SH-SY5Y (cell line): ENCODE measurements at regions not wholly inside any gene's neighbourhood (a gene's known extent, or its start where the extent isn't known, plus 50 kb on each side); places are given as distances from the start of the nearest gene placed in this dataset.
A peak's percentile ranks its signal among the peaks of the same experiment; 100 is the strongest.

Experiments
- GATA2 ChIP-seq: IDR thresholded peaks from 2 replicates; pipeline ENCODE4 v1.6.1; 2011; ENCODE audit warnings: mild to moderate bottlenecking, low read depth, low read length
- GATA3 ChIP-seq: IDR thresholded peaks from 2 replicates; pipeline ENCODE4 v1.6.1; 2011; ENCODE audit warnings: low read depth, mild to moderate bottlenecking, low read length, moderate library complexity

GRCh38 chr6:140061110-140062042 lies 686.9 kb upstream of the CITED2 start:
- TF ChIP-seq GATA3 (no peak), GATA2 (no peak)

- TF ChIP-seq GATA3 (no peak), GATA2 (no peak)
Measured at GRCh38 chr6:140059947-140060346, 685.5 kb upstream of the CITED2 start.

- TF ChIP-seq GATA3 (no peak), GATA2 (no peak)
Measured at GRCh38 chr6:140058863-140059262, 684.4 kb upstream of the CITED2 start.

DNA sequence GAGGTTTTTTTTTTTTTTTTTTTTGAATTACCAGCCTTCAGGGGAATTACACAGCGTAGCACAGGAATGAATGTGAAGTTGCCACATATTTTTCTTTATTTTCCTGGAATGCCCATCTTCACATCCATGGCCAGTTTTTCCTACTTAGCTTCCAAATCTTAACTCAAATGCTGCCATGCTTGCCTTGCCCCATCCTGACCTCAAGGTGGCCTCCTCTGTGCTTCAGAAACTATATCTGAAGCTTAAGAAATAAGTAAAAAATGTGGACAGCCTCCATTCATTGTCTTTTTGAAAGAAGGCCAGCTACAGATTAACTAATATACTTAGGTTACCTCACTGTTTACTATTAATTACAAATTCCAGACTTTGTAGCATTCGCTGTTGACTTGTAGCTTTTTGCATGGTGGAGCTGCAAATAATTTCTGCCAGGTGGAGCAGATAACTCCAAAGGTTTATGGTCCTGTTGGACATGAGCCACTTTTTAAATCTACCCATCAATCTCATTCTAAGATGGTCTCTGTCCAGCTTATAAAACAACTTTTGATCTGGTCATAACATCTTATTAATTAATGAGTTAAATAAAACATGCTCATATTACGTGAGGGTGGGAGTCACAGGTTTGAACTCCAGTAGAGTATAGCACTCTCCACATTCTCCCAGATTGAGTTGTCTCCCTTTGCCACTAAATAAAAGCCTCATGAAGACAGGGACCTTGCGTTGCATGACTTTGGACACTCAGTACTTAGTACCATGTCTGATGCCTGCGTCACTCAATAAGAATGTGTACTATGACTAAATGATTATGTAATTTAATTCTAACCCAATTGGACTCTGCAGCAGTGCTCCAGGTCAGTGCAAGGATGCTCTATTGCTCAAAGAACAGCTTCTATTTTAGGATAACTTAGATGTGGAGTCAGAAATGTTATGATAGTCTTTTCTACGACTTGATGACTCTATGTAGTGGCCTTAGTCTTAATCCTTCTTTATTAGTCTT lies 678.6 kb upstream of the CITED2 start:
- TF ChIP-seq GATA2 (no peak), GATA3 (no peak)

DNA sequence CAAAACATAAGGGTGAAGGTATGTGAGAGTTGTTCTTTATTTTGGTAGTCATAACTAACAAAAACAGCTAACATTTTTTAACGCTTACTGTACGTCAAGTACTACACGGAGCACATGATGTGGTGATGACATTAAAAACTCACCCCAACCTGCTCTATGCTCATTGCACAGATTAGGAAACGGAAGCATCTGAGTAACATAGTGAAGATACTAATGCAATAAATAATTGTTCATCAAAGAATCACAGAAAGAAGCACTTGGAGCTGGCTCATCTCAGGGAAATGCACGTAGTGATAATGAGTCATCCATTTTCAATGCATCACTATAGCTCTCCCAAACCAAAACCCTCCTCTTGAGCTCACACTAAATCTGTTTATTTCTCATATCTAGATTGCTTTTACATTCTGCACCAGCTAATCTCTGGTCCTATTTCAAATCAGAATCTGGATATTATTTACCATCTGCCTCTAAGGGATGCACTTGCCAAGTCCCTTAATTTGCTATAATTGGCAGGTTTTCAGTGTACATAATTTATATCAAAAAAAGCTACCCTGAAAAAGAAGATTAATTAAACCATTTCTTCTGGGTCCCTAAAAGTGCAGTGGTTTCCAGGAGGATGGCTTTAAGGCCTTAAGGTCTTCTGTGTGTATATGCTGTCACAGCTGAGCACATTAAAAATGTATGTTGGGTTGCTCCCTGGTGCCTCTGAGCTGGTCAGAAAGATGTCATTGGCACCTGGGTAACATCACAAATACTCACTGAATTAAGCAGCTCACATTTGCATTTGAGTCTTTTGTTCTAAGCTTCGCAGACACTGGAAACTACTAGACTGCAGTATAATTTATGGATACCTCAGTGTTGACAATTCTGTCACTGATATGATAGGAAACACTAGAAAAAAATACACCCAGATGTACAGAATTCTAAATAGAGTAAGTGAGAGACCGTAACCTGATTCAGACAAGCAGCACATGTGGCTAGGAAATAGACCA lies 677.4 kb upstream of the CITED2 start:
- TF ChIP-seq GATA2 (peak; percentile 46; the same call in 1 of the 2 replicates), GATA3 (peak; percentile 49; the same call in 1 of the 2 replicates)

DNA sequence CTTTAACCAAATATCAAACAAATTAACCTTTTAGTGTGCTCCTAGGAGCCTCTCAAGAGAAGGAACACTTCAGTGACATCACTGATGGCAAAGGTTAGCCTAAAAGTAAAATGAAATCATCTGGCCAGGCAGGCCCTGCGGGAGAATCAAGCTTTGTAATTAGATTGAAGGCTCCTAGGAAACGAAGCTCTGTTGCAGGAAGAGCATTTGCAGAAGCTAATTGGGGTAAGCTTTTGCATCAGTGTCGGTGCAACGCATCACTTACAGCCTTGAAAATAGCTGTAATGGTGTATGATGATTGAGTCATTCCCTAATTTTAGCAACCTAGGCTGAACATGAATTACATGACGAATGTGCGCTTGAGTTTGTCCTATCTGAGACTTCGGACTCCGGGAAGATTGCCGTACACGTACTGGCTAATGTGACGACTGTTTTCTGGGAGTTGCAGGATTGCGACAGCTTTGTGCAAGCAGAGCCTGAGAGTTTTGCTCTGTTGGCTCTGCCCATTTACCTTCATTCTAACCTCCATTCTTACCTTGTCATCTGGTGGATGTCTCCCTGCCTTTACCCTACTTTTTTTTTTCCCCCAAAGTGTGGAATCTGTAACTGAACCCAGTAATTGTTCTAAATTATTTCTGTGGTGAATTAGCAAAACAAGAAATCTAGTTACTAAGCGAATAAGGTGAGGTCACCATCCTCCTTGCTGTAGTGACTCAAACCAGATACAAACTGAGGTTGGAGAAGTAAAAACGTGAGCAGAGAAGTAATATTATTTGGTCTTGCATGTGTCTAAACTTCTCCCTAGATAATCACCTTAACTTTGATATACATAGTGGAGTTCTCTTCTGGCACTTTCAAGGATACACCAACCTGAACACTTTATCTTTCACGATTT lies 675.9 kb upstream of the CITED2 start:
- TF ChIP-seq GATA2 (no peak), GATA3 (no peak)

- TF ChIP-seq GATA2, result no peak
Measured at GRCh38 chr6:140049251-140049650, 674.8 kb upstream of the CITED2 start.

GRCh38 chr6:140048202-140048790 lies 673.8 kb upstream of the CITED2 start:
- TF ChIP-seq GATA3, result no peak
- no peak for TF ChIP-seq GATA2

GRCh38 chr6:140047321-140047720 lies 672.9 kb upstream of the CITED2 start:
- TF ChIP-seq GATA2, result no peak
- TF ChIP-seq GATA3, result no peak

GRCh38 chr6:140046016-140046632 lies 671.7 kb upstream of the CITED2 start:
- TF ChIP-seq GATA3 (no peak), GATA2 (no peak)

GRCh38 chr6:140045116-140045515 lies 670.7 kb upstream of the CITED2 start:
- TF ChIP-seq GATA2, result no peak
- no peak for TF ChIP-seq GATA3
